Fibroblast of lung (primary cell): ENCODE measurements at regions not wholly inside any gene's neighbourhood (a gene's known extent, or its start where the extent isn't known, plus 50 kb on each side); places are given as distances from the start of the nearest gene placed in this dataset.

Experiments
- DNase-seq, 2 donors: peaks; one replicate each; pipeline versions ENCODE4 v3.0.0 to v3.0.0-alpha.2; 2010; ENCODE audit warnings: low read depth in 2 of 2
- H2AFZ ChIP-seq: 2 replicates; pipeline ENCODE4 v1.5.1; 2012; ENCODE audit warnings: low read length, control low read depth, inconsistent platforms
- H3K27ac ChIP-seq: 2 replicates; pipeline ENCODE4 v1.5.1; 2011; ENCODE audit warnings: low read length, control low read depth; ENCODE audit not compliant: insufficient read depth
- H3K27me3 ChIP-seq: 2 replicates; pipeline ENCODE4 v1.5.1; 2011; ENCODE audit warnings: mild to moderate bottlenecking, low read length; ENCODE audit not compliant: control insufficient read depth, insufficient read depth
- H3K36me3 ChIP-seq: 2 replicates; pipeline ENCODE4 v1.5.1; 2011; ENCODE audit warnings: low read length; ENCODE audit not compliant: control insufficient read depth, insufficient read depth
- H3K4me1 ChIP-seq: 2 replicates; pipeline ENCODE4 v1.5.1; 2011; ENCODE audit warnings: low read length; ENCODE audit not compliant: control insufficient read depth, insufficient read depth; ENCODE audit errors: extremely low read depth
- H3K4me2 ChIP-seq: 2 replicates; pipeline ENCODE4 v1.5.1; 2011; ENCODE audit warnings: low read length, control low read depth; ENCODE audit not compliant: insufficient read depth; ENCODE audit errors: extremely low read depth
- H3K4me3 ChIP-seq, 4 experiments: fragments of 200-600 bp in 1 of 4; sonication (generic) in 1 of 4; replicated peaks in 1 of 4; 2 replicates each; pipeline ENCODE4 v1.5.1; 2011 to 2016; ENCODE audit warnings: low read length in 4 of 4, low read depth in 3 of 4, mild to moderate bottlenecking in 3 of 4, control low read depth in 2 of 4, inconsistent platforms in 1 of 4, mixed read lengths in 1 of 4; ENCODE audit not compliant: insufficient read depth in 1 of 4; ENCODE audit errors: control extremely low read depth in 1 of 4
- H3K79me2 ChIP-seq: 2 replicates; pipeline ENCODE4 v1.5.1; 2012; ENCODE audit warnings: mild to moderate bottlenecking, low read length, inconsistent platforms; ENCODE audit not compliant: control insufficient read depth, insufficient read depth
- H3K9ac ChIP-seq: 2 replicates; pipeline ENCODE4 v1.5.1; 2011; ENCODE audit warnings: mild to moderate bottlenecking, low read length, control low read depth; ENCODE audit not compliant: insufficient read depth
- H3K9me3 ChIP-seq: 2 replicates; pipeline ENCODE4 v1.5.1; 2012; ENCODE audit warnings: low read depth, low read length; ENCODE audit not compliant: control insufficient read depth, insufficient read depth
- H4K20me1 ChIP-seq: 2 replicates; pipeline ENCODE4 v1.5.1; 2011; ENCODE audit warnings: low read length; ENCODE audit not compliant: control insufficient read depth, insufficient read depth; ENCODE audit errors: extremely low read depth
- EZH2 ChIP-seq: IDR thresholded peaks from 2 replicates; pipeline ENCODE4 v1.5.1; 2012; ENCODE audit warnings: low read length, control low read depth, mild to moderate bottlenecking; ENCODE audit errors: missing control alignments
- TF ChIP-seq, protein P1 (sequence below), 2 donors: IDR thresholded peaks in 1 of 2; conservative IDR thresholded peaks in 1 of 2; 1 replicate in 1 of 2; 2 replicates in 1 of 2; pipeline ENCODE4 v1.5.1; 2011 to 2012; ENCODE audit warnings: low read length in 2 of 2, control low read depth in 1 of 2, inconsistent platforms in 1 of 2, low read depth in 1 of 2, mild to moderate bottlenecking in 1 of 2

DNA sequence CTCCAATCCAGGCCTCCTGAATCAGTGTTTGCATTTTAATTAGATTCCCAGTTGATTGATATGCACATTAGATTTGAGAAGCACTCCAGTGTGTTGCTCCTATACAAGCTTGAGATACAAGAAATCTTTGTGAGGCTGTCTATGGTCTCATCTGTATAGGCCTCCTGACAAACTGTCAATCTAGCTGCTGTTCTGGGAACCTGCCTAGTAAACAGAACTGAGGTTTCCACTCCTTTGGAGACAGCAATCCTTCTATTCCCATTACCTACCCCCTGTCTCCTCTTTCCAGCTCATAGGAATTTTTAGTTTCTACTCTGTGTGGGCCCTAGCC is 306.1 kb upstream of the EMCN start:
- Histone ChIP-seq H3K9ac (no peak overlapping the region), H3K27me3 (no peaks in the 10 kb centered on the region), H3K36me3 (no peaks in the 10 kb centered on the region), H3K4me1 (no peaks in the 10 kb centered on the region), H3K79me2 (no peaks in the 10 kb centered on the region), H3K9me3 (no peaks in the 10 kb centered on the region), H3K27ac (no peak overlapping the region), H2AFZ (no peak overlapping the region), H3K4me2 (no peak overlapping the region), H3K4me3 (no peak overlapping the region), H4K20me1 (no peaks in the 10 kb centered on the region)
- no peak for DNase-seq
- TF ChIP-seq EZH2: no peak
- TF ChIP-seq, protein P1, sequence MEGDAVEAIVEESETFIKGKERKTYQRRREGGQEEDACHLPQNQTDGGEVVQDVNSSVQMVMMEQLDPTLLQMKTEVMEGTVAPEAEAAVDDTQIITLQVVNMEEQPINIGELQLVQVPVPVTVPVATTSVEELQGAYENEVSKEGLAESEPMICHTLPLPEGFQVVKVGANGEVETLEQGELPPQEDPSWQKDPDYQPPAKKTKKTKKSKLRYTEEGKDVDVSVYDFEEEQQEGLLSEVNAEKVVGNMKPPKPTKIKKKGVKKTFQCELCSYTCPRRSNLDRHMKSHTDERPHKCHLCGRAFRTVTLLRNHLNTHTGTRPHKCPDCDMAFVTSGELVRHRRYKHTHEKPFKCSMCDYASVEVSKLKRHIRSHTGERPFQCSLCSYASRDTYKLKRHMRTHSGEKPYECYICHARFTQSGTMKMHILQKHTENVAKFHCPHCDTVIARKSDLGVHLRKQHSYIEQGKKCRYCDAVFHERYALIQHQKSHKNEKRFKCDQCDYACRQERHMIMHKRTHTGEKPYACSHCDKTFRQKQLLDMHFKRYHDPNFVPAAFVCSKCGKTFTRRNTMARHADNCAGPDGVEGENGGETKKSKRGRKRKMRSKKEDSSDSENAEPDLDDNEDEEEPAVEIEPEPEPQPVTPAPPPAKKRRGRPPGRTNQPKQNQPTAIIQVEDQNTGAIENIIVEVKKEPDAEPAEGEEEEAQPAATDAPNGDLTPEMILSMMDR (conservative IDR thresholded peaks at IDR 0.05 in 1 of 2, IDR thresholded peaks at IDR 0.05 in 1 of 2; ENCODE audit: low read depth in 1 of 2, low read length in 2 of 2): no peak

- no peak overlapping the region for H3K27ac ChIP-seq
- H4K20me1 ChIP-seq: no peaks in the 10 kb centered on the region
- TF ChIP-seq EZH2: no peak
- TF ChIP-seq, protein P1 (conservative IDR thresholded peaks at IDR 0.05 in 1 of 2, IDR thresholded peaks at IDR 0.05 in 1 of 2; ENCODE audit: low read depth in 1 of 2, low read length in 2 of 2): no peak
- no peaks in the 10 kb centered on the region for H3K9me3 ChIP-seq
- DNase-seq: peak in 1 of 2 donors; percentile 76
- H2AFZ ChIP-seq: no peak overlapping the region
- H3K4me1 ChIP-seq: no peaks in the 10 kb centered on the region
- H3K36me3 ChIP-seq: no peaks in the 10 kb centered on the region
- no peak overlapping the region for H3K4me2 ChIP-seq
- H3K79me2 ChIP-seq: no peaks in the 10 kb centered on the region
- no peak overlapping the region for H3K9ac ChIP-seq
- no peak overlapping the region for H3K4me3 ChIP-seq
- H3K27me3 ChIP-seq: no peaks in the 10 kb centered on the region
Measured at GRCh38 chr4:100823066-100823992, 305.5 kb upstream of the EMCN start.

DNA sequence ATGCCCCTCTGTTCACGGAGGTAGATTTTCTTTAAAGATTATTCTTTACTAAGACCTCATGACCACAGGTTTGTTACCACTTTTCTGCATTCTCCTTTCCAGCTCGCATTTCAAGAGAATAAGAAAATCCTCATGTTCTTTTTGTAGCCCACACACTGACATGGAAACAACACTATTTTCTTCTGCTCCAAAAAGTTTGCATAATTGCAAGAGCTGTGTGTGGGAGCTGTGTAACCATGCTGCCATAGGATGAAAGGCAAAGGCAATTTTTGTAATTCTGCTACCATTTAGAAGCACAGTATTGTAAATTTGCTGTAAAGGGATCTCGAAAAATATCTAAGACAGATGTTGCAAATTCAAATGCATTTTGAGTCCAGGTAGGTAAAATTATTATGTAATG is 302.4 kb upstream of the EMCN start:
- Histone ChIP-seq H3K4me3 (no peak overlapping the region), H3K9me3 (no peaks in the 10 kb centered on the region), H3K4me1 (no peaks in the 10 kb centered on the region), H3K9ac (no peak overlapping the region), H3K27me3 (no peaks in the 10 kb centered on the region), H3K36me3 (no peaks in the 10 kb centered on the region), H4K20me1 (no peaks in the 10 kb centered on the region), H3K27ac (no peak overlapping the region), H3K79me2 (no peaks in the 10 kb centered on the region), H3K4me2 (no peak overlapping the region), H2AFZ (no peak overlapping the region)
- TF ChIP-seq EZH2: no peak
- TF ChIP-seq, protein P1 (conservative IDR thresholded peaks at IDR 0.05 in 1 of 2, IDR thresholded peaks at IDR 0.05 in 1 of 2; ENCODE audit: low read depth in 1 of 2, low read length in 2 of 2): no peak
- no peak for DNase-seq
